Mesenteric fat pad (tissue), 1 donor: ENCODE measurements at regions not wholly inside any gene's neighbourhood (a gene's known extent, or its start where the extent isn't known, plus 50 kb on each side); places are given as distances from the start of the nearest gene placed in this dataset.

Experiments
- DNase-seq: peaks from one replicate; pipeline ENCODE4 v3.0.0-alpha.2; 2020; ENCODE audit warnings: low spot score
- donor health status: DM: yes; HTN: yes; CAD: no.

DNA sequence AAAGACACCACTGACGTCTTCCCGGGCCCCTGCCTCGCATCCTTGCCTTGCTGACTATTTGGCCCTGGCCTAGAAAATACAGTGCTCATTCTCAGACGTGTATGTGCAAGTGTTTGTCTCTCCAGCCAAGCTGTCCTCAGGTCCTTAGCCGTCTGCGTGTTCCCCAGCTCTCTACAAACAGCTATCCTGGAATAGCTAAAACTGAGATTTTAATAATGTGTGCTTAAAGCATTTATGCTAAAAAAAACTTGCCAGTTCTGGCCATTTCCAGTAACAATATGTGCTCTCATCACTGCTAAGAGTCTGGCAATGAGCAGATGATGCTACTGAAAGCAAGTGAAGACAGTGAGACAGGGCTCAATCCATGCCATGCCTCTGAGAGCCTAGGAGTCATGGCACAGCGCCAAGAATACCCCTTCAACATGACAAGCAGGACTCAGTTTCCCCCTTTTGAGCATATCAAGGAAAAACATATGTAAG is 55.7 kb downstream of the IRF2BP2 start:
- no peak for DNase-seq

DNA sequence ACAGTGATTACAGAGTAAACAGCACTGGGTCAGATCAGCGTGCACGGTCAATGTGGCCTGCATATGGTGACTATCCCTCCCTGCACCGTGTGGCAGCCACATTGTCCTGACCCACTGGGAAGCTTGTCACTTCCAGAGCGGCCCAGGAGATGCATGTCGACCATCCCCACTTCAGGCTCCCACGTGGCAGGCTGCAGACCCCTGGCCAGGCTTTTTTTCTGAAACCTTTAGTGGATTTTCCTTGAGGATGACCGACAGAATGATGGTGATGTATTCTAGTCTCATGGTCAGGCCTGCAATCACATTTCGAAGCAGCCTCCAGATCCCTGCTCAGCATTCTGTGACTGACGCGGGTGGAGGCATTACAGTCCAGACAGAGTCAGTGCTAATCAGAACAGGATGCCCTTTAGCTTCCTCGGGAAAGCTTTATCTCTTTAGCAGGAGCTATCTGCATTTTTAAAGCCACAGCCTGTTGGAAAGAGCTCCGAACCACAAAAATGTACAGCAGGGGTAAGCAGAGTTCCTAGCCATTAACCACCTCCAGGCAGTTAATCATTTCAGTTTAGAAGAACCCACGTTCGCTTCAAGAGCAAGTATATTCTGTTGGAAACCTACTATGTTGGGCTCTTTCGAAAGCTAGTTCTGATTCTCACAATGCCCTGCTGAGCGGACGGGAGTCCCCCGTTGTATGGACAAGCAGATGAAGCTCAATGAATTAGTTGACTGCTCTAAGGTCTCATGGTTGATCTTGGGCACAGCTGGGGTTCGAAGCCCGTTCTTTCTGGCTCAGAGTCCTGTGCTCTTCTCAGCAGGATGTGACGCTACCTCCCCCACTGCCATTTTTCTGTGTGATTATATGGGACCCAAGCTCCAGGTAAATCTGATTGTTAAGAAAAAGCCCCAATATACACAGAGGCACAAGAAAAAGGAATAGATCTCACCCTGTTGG is 56.5 kb downstream of the IRF2BP2 start:
- DNase-seq: no peak

DNA sequence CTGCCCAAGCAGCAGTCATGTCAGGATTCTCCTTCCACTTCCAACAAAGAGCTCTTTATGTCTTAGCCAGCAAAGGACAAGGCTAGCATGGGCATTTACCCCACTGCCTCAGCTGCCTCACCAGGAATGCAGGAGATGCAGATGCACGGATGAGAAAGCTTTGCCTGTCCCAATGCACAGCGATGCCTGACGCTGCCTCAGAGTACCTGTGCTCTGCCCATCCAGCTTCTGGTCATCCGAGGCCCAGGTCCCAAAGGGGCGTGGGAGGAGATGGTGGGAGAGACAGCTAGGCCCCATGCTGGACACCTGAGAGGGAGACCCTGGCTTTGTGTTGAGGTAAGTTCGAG is 59.0 kb downstream of the IRF2BP2 start:
- no peak for DNase-seq

DNA sequence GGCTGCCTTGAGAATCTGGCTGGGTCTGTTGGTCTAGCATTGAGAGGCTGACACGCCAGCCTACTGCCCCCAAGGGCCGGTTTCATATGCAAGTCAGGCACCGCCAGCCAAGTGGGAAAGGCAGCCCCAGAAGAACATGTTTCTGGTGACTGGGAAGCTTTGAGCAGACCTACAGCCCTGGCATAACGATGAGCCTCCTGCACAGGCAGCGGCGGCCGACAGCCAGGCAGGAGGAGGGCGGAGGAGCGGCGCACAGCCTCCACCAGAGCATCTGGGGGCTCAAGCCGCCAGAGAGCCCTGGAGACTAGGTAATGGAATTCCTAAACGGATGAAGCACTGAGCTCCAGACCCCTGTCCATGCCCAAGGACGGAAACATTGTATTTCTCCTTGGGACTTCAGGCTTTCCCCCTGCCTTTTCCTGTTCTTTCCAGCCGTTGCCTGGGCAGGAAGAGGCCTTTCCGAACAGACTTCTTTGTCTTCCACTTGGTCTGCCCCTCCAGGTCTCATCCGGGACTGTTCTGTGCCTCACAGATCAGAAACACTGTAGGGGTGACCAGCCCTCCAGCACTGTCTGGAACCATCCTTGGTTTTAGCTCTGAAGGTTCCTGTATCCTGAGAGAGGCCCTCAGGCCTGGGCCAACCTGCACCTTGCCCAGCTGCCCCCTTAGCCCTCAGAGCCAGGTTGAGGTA is 59.5 kb downstream of the IRF2BP2 start:
- DNase-seq: no peak

DNA sequence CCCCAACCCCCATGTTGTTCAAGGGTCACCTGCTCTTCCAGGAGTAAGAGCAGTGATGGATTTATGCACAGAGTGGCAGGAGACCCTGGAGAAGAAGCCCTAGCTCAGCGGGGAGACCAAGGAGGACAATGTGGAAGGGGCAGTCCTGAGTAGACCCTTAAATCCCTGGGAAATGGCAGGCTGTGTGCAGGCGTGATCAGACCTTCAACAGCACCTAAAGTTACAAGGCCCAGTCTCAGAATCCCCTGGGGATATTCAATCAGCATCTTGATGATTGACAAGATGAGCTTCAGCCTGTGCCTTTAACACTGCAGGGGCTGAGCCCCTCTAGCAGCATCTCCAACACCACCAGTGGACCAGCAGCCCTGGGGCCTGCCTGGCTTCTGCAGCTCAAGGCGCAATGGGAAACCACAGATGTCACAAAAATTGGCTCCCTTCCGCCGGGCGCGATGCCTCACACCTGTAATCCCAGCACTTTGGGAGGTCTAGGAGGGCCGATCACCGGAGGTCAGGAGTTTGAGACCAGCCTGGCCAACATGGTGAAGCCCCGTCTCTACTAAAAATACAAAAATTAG is 60.4 kb downstream of the IRF2BP2 start:
- DNase-seq: no peak

DNA sequence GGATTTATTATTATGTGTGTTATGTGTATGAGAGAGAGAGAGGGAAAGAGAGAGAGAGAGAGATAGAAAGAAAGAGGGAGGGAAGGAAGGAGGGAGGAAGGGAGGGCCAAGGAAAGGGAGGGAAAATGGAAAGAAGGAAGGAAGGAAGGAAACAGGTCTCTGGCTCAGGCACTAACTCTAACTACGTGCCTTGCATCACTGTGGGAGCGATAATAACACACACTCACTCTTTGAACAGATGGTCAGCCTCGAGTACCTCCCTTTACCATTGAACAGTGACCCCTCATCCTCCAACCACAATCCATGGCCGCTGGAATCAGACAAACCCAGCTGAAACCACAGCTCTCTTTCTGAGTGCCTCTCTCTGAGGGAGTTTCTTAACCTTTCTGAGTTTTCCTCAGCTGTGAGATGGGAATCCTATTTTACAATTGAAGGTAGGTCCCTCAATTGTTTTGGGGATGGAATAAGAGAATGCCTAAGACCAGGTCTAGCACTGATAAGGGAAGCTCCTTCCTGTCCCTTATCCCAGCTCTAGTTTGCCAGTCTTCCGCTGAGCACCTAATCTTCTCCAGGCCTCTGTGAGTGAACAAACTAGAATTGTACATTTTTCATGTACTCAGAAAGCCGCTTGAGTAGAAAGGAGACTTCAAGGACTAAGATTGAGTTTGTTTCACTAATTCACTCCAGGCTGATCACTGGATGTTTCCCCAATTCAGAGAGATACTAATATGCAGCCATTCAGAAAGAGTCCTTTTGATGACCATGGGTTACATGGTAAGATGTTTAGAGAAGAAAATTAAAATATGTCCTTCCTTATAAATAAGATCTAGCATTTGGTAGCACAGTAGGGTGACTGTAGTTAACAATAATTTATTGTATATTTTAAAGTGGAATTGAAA is 62.8 kb downstream of the IRF2BP2 start:
- no peak for DNase-seq

DNA sequence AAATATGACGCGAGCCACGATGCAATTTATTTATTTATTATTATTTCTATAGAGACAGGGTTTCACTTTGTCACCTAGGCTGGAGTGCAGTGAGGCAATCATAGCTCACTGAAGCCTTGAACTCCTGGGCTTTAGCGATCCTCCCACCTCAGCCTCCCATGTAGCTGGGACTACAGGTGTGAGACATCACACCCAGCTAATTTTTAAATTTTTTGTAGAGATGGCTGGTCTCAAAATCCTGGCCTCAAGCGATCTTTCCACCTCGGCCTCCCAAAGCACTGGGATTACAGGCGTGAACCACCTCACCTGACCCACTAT is 63.6 kb downstream of the IRF2BP2 start:
- DNase-seq: no peak

DNA sequence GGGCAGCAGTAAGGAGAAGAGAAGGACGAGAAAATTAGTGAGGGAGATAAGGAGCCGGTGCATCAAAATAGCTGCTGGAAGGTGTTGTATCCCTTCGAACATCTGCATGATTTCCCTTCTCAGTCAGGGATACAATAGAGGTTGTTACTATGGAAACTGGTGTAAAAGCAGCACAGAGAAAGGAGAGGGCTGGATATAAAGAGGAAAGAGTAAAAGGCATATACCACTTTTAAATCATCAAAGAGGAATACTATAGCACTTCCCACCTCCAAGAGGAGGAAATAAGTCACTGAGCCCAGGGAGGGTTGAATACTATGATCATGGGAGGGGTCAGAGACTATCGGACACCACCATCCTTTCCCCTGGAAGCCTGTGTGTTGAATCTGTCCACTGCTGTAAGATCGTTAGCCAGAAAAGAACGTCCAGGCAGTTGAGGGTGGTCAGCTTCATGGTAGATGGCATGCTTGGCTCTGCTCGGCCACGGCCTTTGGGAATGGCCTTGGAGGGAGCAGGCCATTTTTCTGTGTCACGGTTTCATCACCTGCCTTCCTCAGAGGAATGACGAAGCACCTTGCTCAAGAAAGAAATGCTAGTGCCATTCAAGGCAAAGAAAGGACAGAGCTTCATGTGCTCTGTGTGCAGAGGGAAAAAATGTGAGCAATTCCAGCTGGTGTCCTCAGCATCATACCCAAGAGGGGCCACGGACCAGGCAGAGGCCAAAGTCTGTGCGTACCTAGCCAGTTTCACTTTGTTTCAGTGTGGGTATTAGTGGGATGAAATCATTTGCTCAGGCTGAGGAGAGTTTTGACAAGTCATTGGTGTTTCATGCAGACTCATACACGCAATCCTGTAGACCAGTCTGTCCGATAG is 64.2 kb downstream of the IRF2BP2 start:
- DNase-seq: no peak

DNA sequence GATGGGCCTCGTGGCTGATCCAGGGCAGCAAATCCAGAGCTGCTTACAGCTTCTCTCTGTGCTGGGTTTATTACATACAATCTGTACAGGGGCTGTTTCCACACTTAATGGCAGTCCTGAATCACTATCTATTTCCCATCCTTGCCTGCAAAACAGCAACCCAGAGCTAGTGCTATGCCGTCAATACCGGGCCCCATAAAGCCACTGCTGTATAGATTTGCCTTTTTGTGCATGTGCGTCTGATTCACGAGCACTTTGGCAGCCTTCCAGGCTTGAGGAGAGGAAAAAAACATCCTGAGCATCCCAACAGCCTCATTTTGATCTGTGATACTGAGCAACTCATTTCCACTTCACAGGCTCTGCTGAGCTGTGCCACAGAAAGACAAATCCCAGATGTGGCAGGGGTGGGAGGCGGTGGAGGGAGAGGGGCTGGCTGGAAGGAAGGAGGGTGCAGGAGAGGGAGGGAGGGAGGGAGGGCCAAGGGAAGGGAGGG is 65.2 kb upstream of the TARBP1 start:
- no peak for DNase-seq

DNA sequence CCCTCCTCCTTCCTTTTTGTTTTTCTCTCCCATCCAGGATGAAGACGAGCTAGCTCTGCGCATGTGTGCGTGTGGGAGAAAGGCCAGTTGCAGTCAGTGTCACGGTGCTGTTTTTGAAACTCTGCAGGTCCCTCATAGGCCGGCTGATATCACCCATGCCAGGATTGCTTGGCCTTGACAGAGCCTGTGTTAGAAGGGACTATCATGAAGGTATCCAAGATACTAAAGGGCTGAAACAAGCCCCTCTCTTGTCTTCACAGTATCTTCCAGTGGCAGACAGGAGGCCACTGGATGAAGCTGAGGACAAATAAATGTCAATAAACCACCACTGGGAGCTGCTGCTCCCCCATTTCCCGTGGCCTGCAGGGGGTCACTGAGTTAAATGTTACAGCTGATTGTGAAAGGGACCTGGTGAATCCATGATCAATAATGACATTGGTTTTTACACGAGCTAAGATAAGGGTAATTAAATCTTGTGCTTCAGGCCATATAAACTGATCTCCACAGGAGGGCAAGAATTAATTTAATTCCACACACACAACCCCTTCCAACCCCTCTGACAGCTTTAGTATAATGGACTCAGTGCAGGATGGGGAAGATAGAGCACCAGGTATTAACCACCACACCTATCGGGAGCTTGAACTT is 64.6 kb upstream of the TARBP1 start:
- DNase-seq: no peak

DNA sequence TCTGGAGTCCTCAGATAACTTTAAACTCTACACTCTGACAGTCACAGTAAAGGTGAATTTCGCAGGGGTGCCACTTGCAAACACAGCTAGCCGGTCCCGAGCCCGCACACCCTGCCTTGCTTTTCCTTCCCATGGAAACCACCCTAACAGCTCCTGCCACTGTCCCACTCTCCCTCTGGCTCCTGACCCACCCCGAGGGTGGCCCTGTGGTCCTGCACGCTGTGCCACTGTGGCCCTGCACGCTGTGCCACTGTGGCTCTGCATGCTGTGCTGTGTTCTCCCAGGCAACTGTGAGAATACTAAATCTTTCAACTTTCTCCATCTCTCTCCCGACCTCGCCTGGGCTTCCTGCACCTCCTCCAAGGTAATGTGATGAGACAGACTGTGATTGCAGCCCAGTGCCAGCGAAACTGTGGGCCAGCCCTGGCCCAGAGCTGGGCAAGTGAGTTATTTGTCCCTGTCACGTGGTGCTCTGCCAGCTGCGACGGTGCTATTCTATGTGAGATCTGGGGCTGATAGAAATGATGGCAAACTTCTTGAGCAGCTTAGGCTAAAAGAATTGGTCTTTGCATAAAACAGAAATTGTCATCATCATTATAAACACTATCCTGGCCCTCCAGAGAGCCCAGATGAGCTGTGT is 63.4 kb upstream of the TARBP1 start:
- DNase-seq: no peak

DNA sequence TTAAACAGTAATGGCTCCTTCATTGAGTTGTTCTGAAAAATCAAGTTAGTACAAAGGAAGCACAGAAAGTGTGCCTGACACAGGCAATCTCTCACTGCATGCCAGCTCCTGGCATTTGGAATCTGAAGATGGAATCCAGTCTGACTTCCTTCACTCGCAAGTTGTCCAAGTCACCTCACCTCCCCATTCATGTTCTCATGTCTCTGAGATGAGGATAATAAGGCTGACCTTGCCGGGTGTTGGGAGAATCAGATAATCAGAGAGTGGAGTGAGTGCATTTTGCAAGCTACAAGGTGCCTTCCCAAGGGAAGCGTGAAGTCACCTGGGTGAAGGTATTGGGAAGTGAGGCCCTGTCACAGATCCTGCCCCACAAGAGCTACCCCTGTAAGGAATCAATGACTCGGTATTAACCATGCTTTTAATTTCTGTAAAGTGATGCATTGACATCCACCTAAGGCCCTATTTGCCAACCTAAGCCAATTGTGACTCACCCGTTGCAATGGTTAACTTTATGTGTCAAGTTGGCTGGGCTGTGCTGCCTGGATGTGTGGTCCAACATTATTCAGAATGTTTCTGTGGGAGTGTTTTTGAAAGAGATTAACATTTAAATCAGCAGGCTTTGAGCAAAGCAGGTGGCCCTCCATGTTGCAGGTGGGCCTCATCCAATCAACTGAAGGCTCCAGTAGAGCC is 62.5 kb upstream of the TARBP1 start:
- DNase-seq: no peak

DNA sequence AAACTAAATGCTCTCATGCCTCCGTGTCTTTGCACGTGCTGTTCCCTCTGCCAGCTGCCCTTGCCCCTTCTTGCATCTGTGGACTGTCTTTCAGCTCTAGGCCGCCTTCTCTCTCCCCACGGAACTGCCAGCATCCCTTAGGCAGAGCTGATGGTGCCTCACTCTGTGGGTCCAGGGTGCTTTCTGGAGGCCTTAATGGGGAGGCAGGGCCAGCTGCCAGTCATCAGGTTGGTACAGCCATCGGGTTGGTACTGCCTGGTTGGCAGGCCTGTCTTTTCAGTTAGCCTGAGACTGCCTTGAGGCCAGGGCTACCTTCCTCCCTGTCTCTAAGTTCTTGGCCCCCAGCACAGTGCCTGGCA is 61.4 kb upstream of the TARBP1 start:
- DNase-seq: peak; percentile 51

DNA sequence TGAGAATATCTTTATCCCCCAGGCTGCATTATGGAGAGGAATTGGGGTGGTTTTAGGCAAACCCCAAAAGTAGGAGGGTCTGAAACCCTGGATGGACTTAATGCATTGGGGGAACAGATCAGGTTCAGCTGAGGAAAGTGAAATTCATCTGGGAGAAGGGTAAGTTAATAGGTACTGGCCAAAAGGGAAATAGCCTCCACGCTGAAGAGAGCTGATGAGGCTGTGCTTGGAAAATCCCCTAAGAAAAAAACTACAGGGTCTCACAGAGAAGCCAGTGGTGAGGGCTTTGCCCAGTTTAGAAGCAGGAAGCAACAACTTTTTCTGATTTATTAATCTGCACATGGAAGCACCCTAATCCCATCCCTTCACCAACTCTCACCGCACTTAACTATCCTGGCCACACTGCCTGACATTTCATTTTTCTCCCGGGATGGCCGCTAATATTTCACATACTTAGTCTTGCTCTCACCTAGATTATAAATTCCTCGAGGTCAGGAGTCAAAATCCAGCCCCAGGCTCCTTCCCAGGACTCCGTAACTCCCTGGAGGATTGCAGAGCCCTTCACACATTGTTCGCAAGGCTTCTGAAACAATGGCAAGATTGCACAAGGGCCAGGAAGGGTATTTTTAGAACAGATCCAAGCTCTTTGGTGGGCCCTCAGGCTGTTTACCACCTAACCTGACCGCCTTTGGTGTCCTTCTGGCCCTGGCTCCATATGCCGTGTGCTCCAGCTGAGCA is 60.9 kb upstream of the TARBP1 start:
- no peak for DNase-seq

DNA sequence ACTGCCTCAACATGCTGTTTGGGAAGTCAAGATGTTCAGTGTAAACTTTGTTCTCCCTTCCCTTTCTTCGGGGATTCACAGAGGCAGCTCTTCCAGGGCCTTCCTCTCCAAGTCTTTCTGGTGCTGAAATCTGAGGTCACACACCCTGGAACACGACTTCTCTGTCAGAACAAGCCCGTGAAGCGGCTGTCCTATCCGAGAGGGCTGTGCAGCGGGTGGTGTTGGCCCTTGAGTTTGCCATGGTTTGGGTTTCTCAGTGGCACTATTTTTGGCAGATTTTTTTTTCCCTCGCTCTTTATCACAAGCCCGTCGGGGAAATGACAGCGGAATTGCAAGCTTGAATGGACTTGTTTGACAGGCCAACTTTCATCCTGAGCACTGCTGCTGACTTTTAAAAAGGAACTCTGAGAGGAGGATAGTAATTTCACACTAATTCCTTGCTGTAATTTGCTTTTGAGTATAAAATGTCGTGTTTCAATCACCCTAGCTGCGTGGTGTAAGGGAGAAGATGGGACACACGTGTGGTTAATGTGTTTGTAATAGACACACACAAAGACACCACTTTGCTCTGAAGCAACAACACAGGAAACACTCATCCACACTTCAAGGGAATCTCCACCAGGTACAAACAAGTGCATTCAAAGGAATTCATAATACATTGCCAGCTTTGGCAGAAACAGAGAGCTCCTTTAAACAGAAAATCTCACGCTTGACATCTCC is 60.1 kb upstream of the TARBP1 start:
- no peak for DNase-seq

DNA sequence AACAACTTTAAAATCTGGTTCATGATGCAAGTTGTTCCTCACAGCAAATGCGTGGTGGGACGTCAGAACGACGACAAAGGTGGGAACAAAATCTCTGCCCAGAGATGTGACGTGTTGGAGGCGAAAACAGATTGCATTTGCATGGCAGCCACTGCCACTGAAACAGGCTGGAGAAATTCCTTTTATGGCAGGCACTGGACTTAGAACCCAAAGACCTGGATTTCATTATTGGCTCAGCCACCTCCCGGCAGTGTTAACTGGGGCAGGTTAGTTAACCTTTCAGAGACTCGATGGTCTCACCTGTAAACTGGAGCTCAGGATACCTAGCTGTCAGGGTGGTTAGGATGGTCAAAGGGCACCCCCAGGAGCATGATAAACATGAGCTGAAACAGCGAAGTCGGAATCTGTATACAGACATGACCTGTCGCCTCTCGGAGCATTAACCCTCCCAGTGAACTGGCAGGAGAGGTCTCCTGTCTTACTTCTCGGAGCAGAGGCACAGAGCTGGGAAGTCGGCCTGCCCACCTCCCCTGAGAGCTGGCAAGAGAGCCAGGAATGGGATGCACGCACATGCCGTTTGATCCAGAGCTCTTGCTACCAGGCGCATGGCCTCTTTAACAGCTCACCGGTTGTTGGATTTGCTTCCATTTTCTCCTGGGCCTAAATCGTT is 59.2 kb upstream of the TARBP1 start:
- no peak for DNase-seq

DNA sequence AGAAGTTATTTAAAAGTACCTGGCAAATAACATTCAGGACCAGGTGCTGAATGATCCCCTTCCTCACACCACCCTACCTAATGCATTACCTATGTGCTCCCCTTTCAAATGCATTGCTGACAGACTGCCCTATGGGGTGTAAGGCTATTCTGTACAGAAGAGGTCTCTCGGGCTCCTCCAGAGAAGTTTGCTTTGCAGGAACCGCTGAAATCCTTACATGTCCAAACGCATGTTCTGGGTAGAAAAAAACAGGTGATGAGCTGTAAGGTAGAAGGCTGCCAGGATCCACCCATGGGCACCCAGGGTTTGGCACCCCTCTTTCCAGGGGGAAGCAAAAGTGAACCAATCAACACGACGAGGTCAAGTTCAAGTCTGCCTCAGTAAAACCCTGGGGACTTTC is 58.3 kb upstream of the TARBP1 start:
- DNase-seq: peak; percentile 18
